Muscle of arm (tissue), 1 donor: ENCODE measurements at regions not wholly inside any gene's neighbourhood (a gene's known extent, or its start where the extent isn't known, plus 50 kb on each side); places are given as distances from the start of the nearest gene placed in this dataset.

Source experiments
- DNase-seq: peaks from one replicate; pipeline ENCODE4 v3.0.0-alpha.2; 2013

GRCh38 chr7:15752377-15752776, 65.9 kb upstream of the MEOX2 start:
- no peak for DNase-seq

GRCh38 chr7:15751191-15751701, 64.8 kb upstream of the MEOX2 start:
- peak; percentile 69 for DNase-seq

DNA sequence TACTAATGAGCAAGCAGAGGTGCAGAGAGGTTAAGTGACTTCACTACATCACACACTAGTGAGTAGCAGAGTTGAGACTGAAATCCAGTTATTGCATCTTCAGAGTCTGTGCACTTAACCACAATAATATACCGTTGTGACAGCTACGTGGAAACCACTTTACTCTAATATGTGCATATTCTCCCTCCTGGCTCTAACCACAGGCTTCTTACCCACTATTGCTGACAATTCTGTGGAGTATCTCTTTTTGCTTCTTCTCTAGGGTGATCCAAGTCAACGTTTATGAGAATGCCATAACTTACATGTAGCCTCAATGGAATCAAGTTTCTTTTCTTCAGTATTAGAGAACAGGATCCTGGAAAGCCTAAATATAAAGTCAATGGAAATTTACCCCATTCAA, 64.2 kb upstream of the MEOX2 start:
- no peak for DNase-seq

DNA sequence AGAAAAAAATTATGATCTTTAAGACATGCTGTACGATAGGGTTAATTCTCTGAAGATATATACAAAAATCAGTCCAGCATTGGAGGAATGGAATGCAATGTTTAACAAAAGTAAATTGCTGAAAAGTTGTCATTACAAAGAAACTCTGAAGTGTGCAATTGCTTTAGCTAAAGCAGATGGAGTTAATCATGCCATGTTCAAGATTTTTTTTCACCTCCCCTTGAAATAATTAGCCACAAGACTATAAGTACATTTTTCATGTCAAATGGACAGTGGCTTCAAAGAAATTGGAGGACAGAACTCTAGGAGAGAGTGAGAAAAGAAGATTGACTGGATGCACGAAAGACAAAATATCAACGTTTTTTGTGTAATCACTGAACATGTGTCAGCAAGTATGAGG, 63.1 kb upstream of the MEOX2 start:
- DNase-seq: no peak

GRCh38 chr7:15747712-15748111, 61.2 kb upstream of the MEOX2 start:
- no peak for DNase-seq

DNA sequence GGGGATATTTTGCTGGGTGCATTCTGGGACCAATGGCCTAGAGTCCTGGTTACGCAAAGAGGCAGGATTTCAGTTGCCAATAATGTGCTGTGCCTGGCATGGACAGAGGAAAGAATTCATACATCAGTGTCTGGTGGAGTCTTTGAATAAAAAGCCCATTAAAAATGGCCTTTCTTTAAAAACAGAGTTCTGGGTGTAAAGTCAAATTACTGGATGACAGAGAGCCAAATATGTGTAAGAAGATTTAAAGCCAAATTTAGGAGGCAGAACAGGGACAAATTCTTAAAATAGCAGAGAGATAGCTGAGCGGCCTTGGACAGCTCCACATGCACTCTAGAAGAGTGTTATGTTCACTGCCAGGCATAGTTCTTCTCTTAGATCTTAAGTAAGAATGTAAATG, 60.8 kb upstream of the MEOX2 start:
- no peak for DNase-seq

GRCh38 chr7:15743926-15744480, 57.5 kb upstream of the MEOX2 start:
- no peak for DNase-seq

- DNase-seq: no peak
These were observed 51.1 kb upstream of the MEOX2 start for GRCh38 chr7:15737601-15738000.
